ENCODE measurements at regions not wholly inside any gene's neighbourhood (a gene's known extent, or its start where the extent isn't known, plus 50 kb on each side); places are given as distances from the start of the nearest gene placed in this dataset.

GRCh38 chr16:51401673-51402072 is 250.6 kb upstream of the SALL1 start (continued):
- TF ChIP-seq ZNF462 (CRISPR knock-in tag; IDR thresholded peaks at IDR 0.05) (no peak), EZH2phosphoT487 (IDR thresholded peaks at IDR 0.05; ENCODE audit: unreplicated experiment) (no peak), EZH2 (IDR thresholded peaks at IDR 0.05; ENCODE audit: low read depth, unreplicated experiment) (no peak)

GRCh38 chr16:51399908-51400670 is 249.0 kb upstream of the SALL1 start:
- H2AFZ ChIP-seq: no peak overlapping the region
- H3K9me2 ChIP-seq (ENCODE audit: insufficient read depth): peaks cover 13% of the 10 kb centered on the region
- ATAC-seq (no peak), DNase-seq (ENCODE audit: low spot score) (no peak)
- no peaks in the 10 kb centered on the region for H3K79me2 ChIP-seq (replicated peaks; ENCODE audit: insufficient read depth)
- H3K27me3 Mint-ChIP-seq (ENCODE audit: insufficient read depth, low read depth, poor library complexity): peaks cover 4% of the 10 kb centered on the region
- no peak overlapping the region for H3K4me2 ChIP-seq
- no peaks in the 10 kb centered on the region for H3K4me1 Mint-ChIP-seq
- H3K27ac Mint-ChIP-seq: no peak overlapping the region
- H3F3A ChIP-seq (replicated peaks; ENCODE audit: low read depth): no peaks in the 10 kb centered on the region
- peaks cover 34% of the 10 kb centered on the region for H3K36me3 Mint-ChIP-seq (ENCODE audit: low read depth)
- H3K4me3 ChIP-seq: no peak overlapping the region
- H3K27ac ChIP-seq (ENCODE audit: low read depth): no peak overlapping the region
- no peak overlapping the region for H3K4me3 Mint-ChIP-seq
- no peaks in the 10 kb centered on the region for H4K20me1 ChIP-seq (replicated peaks; ENCODE audit: insufficient read depth)
- peaks cover 39% of the 10 kb centered on the region for H3K9me3 Mint-ChIP-seq
- H3K36me3 ChIP-seq (ENCODE audit: insufficient read depth): peaks cover 6% of the 10 kb centered on the region
- no peaks in the 10 kb centered on the region for H3K27me3 ChIP-seq (ENCODE audit: insufficient read depth)
- H3K4me1 ChIP-seq (ENCODE audit: insufficient read depth): no peaks in the 10 kb centered on the region
- TF ChIP-seq ETS1 (IDR thresholded peaks at IDR 0.05) (no peak), NANOG (IDR thresholded peaks at IDR 0.05; ENCODE audit: borderline replicate concordance) (no peak), EZH2 (IDR thresholded peaks at IDR 0.05; ENCODE audit: low read depth, unreplicated experiment) (no peak), REST (IDR thresholded peaks at IDR 0.05; ENCODE audit: unreplicated experiment) (no peak), POLR2AphosphoS5 (IDR thresholded peaks at IDR 0.05; ENCODE audit: low read depth) (no peak), EZH2phosphoT487 (IDR thresholded peaks at IDR 0.05; ENCODE audit: unreplicated experiment) (no peak), JUNB (IDR thresholded peaks at IDR 0.05; ENCODE audit: unreplicated experiment) (no peak), ZNF331 (CRISPR knock-in tag; IDR thresholded peaks at IDR 0.05; ENCODE audit: low read depth) (no peak), CTCF (conservative IDR thresholded peaks at IDR 0.05; ENCODE audit: low read depth in 2 of 2) (no peak), ZNF114 (CRISPR knock-in tag; IDR thresholded peaks at IDR 0.05) (no peak)
